NT2/D1 (cell line): ENCODE measurements at regions not wholly inside any gene's neighbourhood (a gene's known extent, or its start where the extent isn't known, plus 50 kb on each side); places are given as distances from the start of the nearest gene placed in this dataset.

Experiments
- SUZ12 ChIP-seq: IDR thresholded peaks from 2 replicates; pipeline ENCODE4 v1.6.1; 2011; ENCODE audit not compliant: insufficient read length, insufficient read depth; ENCODE audit errors: extremely low read depth
- ZNF274 ChIP-seq: IDR thresholded peaks from 2 replicates; pipeline ENCODE4 v1.6.1; 2011; ENCODE audit warnings: mild to moderate bottlenecking, low read depth, low read length

GRCh38 chr10:104546756-104547155 lies 94.3 kb upstream of the SORCS3 start:
- TF ChIP-seq SUZ12 (no peak), ZNF274 (no peak)
